ENCODE measurements at regions not wholly inside any gene's neighbourhood (a gene's known extent, or its start where the extent isn't known, plus 50 kb on each side); places are given as distances from the start of the nearest gene placed in this dataset.

DNA sequence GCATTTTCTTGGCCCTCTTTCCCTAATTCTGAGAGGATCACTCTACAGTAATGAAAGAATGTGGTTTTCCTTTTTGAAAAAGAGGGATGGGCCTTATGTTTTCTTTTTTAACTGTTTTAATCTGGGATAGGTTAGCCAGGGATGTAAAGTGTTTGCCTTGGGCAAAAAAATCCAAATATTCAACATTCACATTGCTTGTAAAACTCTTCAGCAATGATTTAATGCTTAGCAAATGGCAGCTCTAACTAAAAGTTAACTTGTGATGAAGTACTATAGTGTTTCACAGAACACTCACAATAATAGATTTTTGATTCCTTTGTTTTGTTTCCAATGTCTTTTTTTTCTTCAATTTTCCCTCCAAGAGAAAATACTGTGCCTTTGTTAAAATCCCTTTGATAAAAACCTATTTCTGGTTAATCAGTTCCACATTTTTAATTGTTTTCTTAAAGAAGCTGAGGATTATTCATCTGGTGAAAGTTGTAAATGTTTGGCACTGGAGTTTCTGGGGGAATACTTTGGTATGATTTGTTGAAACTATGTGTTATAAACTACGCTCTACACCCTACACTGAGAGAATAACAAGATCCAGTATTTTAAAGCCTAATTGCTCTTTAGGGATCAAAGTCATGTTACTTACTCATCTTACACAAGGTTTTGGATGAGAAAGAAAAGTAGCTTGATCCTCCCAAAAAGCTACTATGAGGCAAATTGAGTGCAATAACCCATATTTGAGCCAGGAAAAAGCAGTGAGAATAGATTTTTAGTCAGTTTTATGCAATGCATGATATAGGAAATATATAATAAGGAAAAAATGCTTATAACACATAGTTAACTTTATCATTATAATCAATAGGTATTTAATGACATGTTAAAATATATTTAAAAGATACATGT lies 335.8 kb downstream of the EPHA7 start:
- TF ChIP-seq POLR2A (IDR thresholded peaks at IDR 0.05) = no peak
- TF ChIP-seq POLR2AphosphoS5 (IDR thresholded peaks at IDR 0.05) = no peak
- TF ChIP-seq, protein P1, sequence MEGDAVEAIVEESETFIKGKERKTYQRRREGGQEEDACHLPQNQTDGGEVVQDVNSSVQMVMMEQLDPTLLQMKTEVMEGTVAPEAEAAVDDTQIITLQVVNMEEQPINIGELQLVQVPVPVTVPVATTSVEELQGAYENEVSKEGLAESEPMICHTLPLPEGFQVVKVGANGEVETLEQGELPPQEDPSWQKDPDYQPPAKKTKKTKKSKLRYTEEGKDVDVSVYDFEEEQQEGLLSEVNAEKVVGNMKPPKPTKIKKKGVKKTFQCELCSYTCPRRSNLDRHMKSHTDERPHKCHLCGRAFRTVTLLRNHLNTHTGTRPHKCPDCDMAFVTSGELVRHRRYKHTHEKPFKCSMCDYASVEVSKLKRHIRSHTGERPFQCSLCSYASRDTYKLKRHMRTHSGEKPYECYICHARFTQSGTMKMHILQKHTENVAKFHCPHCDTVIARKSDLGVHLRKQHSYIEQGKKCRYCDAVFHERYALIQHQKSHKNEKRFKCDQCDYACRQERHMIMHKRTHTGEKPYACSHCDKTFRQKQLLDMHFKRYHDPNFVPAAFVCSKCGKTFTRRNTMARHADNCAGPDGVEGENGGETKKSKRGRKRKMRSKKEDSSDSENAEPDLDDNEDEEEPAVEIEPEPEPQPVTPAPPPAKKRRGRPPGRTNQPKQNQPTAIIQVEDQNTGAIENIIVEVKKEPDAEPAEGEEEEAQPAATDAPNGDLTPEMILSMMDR (IDR thresholded peaks at IDR 0.05) = no peak

DNA sequence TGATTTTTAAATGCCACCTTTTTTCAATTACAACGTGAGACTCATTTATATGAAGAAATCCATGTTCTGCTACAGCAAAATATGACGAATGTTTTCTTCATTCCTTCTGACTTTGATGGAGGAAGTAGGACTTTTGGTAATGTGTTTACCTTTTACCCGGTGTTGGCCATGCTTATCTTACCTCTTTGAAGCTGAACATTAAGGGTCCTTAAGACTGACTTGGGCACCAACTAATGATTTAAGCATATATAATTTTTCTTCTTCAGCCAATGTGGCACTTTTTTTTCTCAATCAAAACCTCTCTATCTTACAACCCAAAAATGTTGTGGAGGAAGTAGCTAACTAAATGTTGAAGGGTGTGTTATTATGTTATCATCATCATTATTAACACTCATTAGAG lies 337.5 kb downstream of the EPHA7 start:
- H3K4me3 ChIP-seq = no peak overlapping the region
- H3K27ac ChIP-seq = no peak overlapping the region
- H3K4me1 ChIP-seq = no peaks in the 10 kb centered on the region
- H3K36me3 ChIP-seq = no peaks in the 10 kb centered on the region
- DNase-seq (ENCODE audit: low spot score in 2 of 2) = no peak
- intact Hi-C loops (cut with DNase I; ENCODE audit: low total_unique reads) = no loop called here
- no peaks in the 10 kb centered on the region for H3K27me3 ChIP-seq
- no peaks in the 10 kb centered on the region for H3K9me3 ChIP-seq
- TF ChIP-seq POLR2AphosphoS5 (IDR thresholded peaks at IDR 0.05) (no peak), POLR2A (IDR thresholded peaks at IDR 0.05) (no peak)
- TF ChIP-seq, protein P1 (IDR thresholded peaks at IDR 0.05) = no peak

More for the DNA sequence above, 335.8 kb downstream of the EPHA7 start:
- Histone ChIP-seq H3K4me1 (no peaks in the 10 kb centered on the region), H3K27me3 (no peaks in the 10 kb centered on the region), H3K9me3 (no peaks in the 10 kb centered on the region), H3K4me3 (no peak overlapping the region), H3K36me3 (no peaks in the 10 kb centered on the region), H3K27ac (no peak overlapping the region)
- intact Hi-C loops (cut with DNase I; ENCODE audit: low total_unique reads) = no loop called here
- no peak for DNase-seq (ENCODE audit: low spot score in 2 of 2)

DNA sequence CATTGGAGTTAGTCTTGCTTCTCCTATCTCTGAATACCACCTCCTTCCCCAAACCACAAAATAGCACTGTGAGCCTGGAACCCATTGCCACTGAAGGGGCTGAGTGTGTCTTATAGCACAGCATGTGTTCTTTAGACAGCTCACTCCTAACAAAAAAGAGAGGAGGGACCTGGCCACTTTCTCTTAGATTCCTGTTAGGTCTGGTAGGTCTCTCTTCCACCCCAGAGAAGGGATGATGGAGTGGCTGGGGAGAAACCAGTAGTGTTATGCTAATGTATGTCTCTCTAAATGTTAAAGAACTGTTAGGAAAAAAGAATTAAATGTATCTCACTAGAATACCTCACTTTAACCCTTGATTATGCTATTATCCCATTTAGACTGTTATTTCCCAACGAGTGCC lies 340.3 kb downstream of the EPHA7 start:
- Histone ChIP-seq H3K9me3 (no peaks in the 10 kb centered on the region), H3K27me3 (no peaks in the 10 kb centered on the region), H3K36me3 (no peaks in the 10 kb centered on the region), H3K4me3 (no peak overlapping the region), H3K27ac (no peak overlapping the region), H3K4me1 (no peaks in the 10 kb centered on the region)
- no peak for TF ChIP-seq POLR2AphosphoS5 (IDR thresholded peaks at IDR 0.05)
- TF ChIP-seq, protein P1 (IDR thresholded peaks at IDR 0.05) = no peak
- no peak for TF ChIP-seq POLR2A (IDR thresholded peaks at IDR 0.05)
- intact Hi-C loops (cut with DNase I; ENCODE audit: low total_unique reads) = no loop called here
- no peak for DNase-seq (ENCODE audit: low spot score in 2 of 2)

DNA sequence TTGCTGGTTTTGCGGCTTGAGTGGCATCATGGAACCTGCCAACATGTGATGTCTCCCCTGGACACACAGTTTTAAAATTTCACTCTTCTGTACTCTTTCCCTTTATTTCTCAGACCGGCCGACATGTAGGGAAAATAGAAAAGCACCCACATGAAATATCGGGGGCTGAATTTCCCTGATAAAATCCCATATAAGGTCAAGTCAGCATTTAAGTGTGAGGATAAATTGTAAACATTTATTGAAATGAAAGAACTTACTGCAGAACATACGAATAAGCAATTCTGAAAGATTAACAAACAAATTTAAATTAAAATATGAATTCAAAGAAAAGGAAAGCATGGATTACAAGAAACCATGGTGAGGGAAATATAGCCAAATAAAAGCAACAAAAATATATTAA lies 345.5 kb downstream of the EPHA7 start:
- TF ChIP-seq, protein P1 (IDR thresholded peaks at IDR 0.05) = no peak
- TF ChIP-seq POLR2AphosphoS5 (IDR thresholded peaks at IDR 0.05) (no peak), POLR2A (IDR thresholded peaks at IDR 0.05) (no peak)
- no peaks in the 10 kb centered on the region for H3K4me1 ChIP-seq
- H3K36me3 ChIP-seq = no peaks in the 10 kb centered on the region
- no peak for DNase-seq (ENCODE audit: low spot score in 2 of 2)
- H3K9me3 ChIP-seq = no peaks in the 10 kb centered on the region
- H3K27ac ChIP-seq = no peak overlapping the region
- no peak overlapping the region for H3K4me3 ChIP-seq
- no peaks in the 10 kb centered on the region for H3K27me3 ChIP-seq
- intact Hi-C loops (cut with DNase I; ENCODE audit: low total_unique reads) = no loop called here

DNA sequence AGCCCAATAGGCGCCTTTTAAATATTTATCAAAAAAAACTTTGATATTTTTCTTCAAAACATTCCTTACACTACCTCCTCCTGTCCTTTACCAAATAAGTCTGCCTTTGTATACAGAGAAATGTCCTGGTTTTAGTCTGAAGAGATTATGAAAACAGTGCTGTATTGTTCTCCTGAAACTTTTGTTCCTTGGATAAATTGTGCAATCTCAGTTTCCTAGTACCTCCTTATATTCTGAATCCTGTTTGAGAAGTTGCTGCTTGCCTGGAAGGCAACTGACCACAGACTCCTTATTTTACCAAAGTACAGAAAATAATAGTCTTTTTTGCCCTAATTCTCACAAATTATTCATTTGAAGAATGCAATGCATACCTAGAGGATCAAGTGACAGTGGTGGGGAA lies 349.5 kb downstream of the EPHA7 start:
- no peak overlapping the region for H3K4me3 ChIP-seq
- no peaks in the 10 kb centered on the region for H3K27me3 ChIP-seq
- TF ChIP-seq, protein P1 (IDR thresholded peaks at IDR 0.05) = no peak
- TF ChIP-seq POLR2A (IDR thresholded peaks at IDR 0.05) = no peak
- no peak for TF ChIP-seq POLR2AphosphoS5 (IDR thresholded peaks at IDR 0.05)
- no peaks in the 10 kb centered on the region for H3K9me3 ChIP-seq
- H3K27ac ChIP-seq = peak overlapping the region in 1 of 2 donors; percentile 38
- DNase-seq (ENCODE audit: low spot score in 2 of 2) = no peak
- no peaks in the 10 kb centered on the region for H3K4me1 ChIP-seq
- intact Hi-C loops (cut with DNase I; ENCODE audit: low total_unique reads) = no loop called here
- no peaks in the 10 kb centered on the region for H3K36me3 ChIP-seq

All from breast epithelium (tissue), 4 donors.